B cell (primary cell): ENCODE measurements at regions not wholly inside any gene's neighbourhood (a gene's known extent, or its start where the extent isn't known, plus 50 kb on each side); places are given as distances from the start of the nearest gene placed in this dataset.

ENCODE experiments used
- CTCF ChIP-seq: fragments of 200-600 bp; IDR thresholded peaks from one replicate; pipeline ENCODE4 v1.8.0; 2022; ENCODE audit warnings: antibody characterized with exemption, mild to moderate bottlenecking
- EZH2 ChIP-seq: IDR thresholded peaks from 2 replicates; pipeline ENCODE4 v1.6.1; 2012; ENCODE audit warnings: borderline replicate concordance, low read depth, mild to moderate bottlenecking, moderate library complexity, low read length; ENCODE audit not compliant: insufficient read depth, poor library complexity, severe bottlenecking

GRCh38 chrX:79080141-79080540 is 64.3 kb upstream of the GPR174 start:
- no peak for TF ChIP-seq CTCF
- TF ChIP-seq EZH2 = no peak
